Testis (tissue), 2 donors: ENCODE measurements at regions not wholly inside any gene's neighbourhood (a gene's known extent, or its start where the extent isn't known, plus 50 kb on each side); places are given as distances from the start of the nearest gene placed in this dataset.

ENCODE experiments used
- DNase-seq: peaks from one replicate; pipeline ENCODE4 v3.0.0-alpha.2; 2019
- H3K27ac ChIP-seq, 2 donors: fragments of 200-600 bp; sonication (generic); one replicate each; pipeline ENCODE4 v1.5.1; 2019
- H3K27me3 ChIP-seq: fragments of 200-600 bp; sonication (generic); one replicate; pipeline ENCODE4 v1.5.1; 2019
- H3K36me3 ChIP-seq: fragments of 200-600 bp; sonication (generic); one replicate; pipeline ENCODE4 v1.5.1; 2017; ENCODE audit warnings: low read depth; ENCODE audit errors: missing control alignments
- H3K4me1 ChIP-seq: fragments of 200-600 bp; sonication (generic); one replicate; pipeline ENCODE4 v1.5.1; 2019
- H3K4me3 ChIP-seq, 2 donors: fragments of 200-600 bp; sonication (generic); one replicate each; pipeline ENCODE4 v1.5.1; 2017 to 2019
- H3K9me3 ChIP-seq: fragments of 200-600 bp; sonication (generic); one replicate; pipeline ENCODE4 v1.5.1; 2017
- CTCF ChIP-seq, 3 experiments: fragments of 450-650 bp in 2 of 3; fragments of 200-600 bp in 1 of 3; sonication (generic) in 1 of 3; IDR thresholded peaks; one replicate each; pipeline ENCODE4 v1.5.1; 2016 to 2019; ENCODE audit warnings: antibody characterized with exemption in 3 of 3, mild to moderate bottlenecking in 2 of 3, moderate library complexity in 1 of 3
- POLR2A ChIP-seq: fragments of 450-650 bp; IDR thresholded peaks from one replicate; pipeline ENCODE4 v1.6.1; 2017; ENCODE audit warnings: antibody characterized with exemption, mild to moderate bottlenecking, moderate library complexity
- WGBS, 2 donors: methylation state at CpG; one replicate each; pipeline ENCODE4 v1.1.5; 2018; 5-methylcytosine and 5-hydroxymethylcytosine counted together
- intact Hi-C: fragments of 100-400 bp; cut with DNase I; formaldehyde crosslinking; loops from one replicate; pipeline ENCODE4 v1.15.1; 2023; ENCODE audit warnings: low total_unique reads

GRCh38 chr12:105924526-105925208, 214.1 kb downstream of the NUAK1 start:
- no peaks in the 10 kb centered on the region for H3K36me3 ChIP-seq
- intact Hi-C loops, result no loop called here
- TF ChIP-seq POLR2A (no peak), CTCF (IDR thresholded peaks at IDR 0.05) (no peak)
- H3K4me1 ChIP-seq, result no peaks in the 10 kb centered on the region
- H3K27me3 ChIP-seq, result no peaks in the 10 kb centered on the region
- H3K27ac ChIP-seq, result no peak overlapping the region
- no peaks in the 10 kb centered on the region for H3K9me3 ChIP-seq
- 83 to 85% methylated on average over 7 of the region's 7 CpGs for WGBS, 2 donors
- DNase-seq, result no peak
- H3K4me3 ChIP-seq, result no peak overlapping the region

- TF ChIP-seq POLR2A (no peak), CTCF (IDR thresholded peaks at IDR 0.05) (no peak)
- DNase-seq, result no peak
- H3K36me3 ChIP-seq, result no peaks in the 10 kb centered on the region
- no peak overlapping the region for H3K27ac ChIP-seq
- H3K27me3 ChIP-seq, result no peaks in the 10 kb centered on the region
- no peak overlapping the region for H3K4me3 ChIP-seq
- WGBS, 2 donors, result 93 to 96% methylated on average over 5 of the region's 5 CpGs
- intact Hi-C loops, result no loop called here
- H3K4me1 ChIP-seq, result peaks cover 6% of the 10 kb centered on the region
- H3K9me3 ChIP-seq, result no peaks in the 10 kb centered on the region
Observed at GRCh38 chr12:105927564-105927963, 211.2 kb downstream of the NUAK1 start.

- WGBS, 2 donors, result 86 to 87% methylated on average over 3 of the region's 3 CpGs
- H3K4me3 ChIP-seq, result no peak overlapping the region
- no peak for DNase-seq
- TF ChIP-seq POLR2A (no peak), CTCF (IDR thresholded peaks at IDR 0.05) (no peak)
- no peak overlapping the region for H3K27ac ChIP-seq
- H3K9me3 ChIP-seq, result no peaks in the 10 kb centered on the region
- no peaks in the 10 kb centered on the region for H3K27me3 ChIP-seq
- no peaks in the 10 kb centered on the region for H3K36me3 ChIP-seq
- H3K4me1 ChIP-seq, result peaks cover 6% of the 10 kb centered on the region
- intact Hi-C loops, result no loop called here
Observed at GRCh38 chr12:105928436-105928835, 210.3 kb downstream of the NUAK1 start.

- Histone ChIP-seq H3K27me3 (no peaks in the 10 kb centered on the region), H3K4me3 (no peak overlapping the region), H3K9me3 (no peaks in the 10 kb centered on the region), H3K27ac (no peak overlapping the region), H3K4me1 (peaks cover 6% of the 10 kb centered on the region), H3K36me3 (no peaks in the 10 kb centered on the region)
- TF ChIP-seq POLR2A (no peak), CTCF (IDR thresholded peaks at IDR 0.05) (no peak)
- whole genome bisulfite sequencing, 2 donors, result 100% methylated on average over 1 of the region's 1 CpG
- no peak for DNase-seq
- intact Hi-C loops, result no loop called here
Observed at GRCh38 chr12:105929192-105929591, 209.6 kb downstream of the NUAK1 start.
